HCT116 (cell line): ENCODE measurements at regions not wholly inside any gene's neighbourhood (a gene's known extent, or its start where the extent isn't known, plus 50 kb on each side); places are given as distances from the start of the nearest gene placed in this dataset.

Experiments used
- ATAC-seq: fragments of 200-7000 bp; cut with Tn5 transposase; 2 replicates; pipeline ENCODE4 v1.9.1; 2020; ENCODE audit warnings: mild to moderate bottlenecking, moderate library complexity
- BruUV-seq: library from RNA; stranded (reverse); fragments of 400-500 nt; replicated peaks from 2 replicates; lab custom pipeline; 2021; lab: Mats Ljungman, UMichigan
- CTCF ChIA-PET: fragments of 300-600 bp; sonication (Branson Sonifier 250); formaldehyde crosslinking; loops from one replicate; lab custom pipeline; 2021; ENCODE audit warnings: antibody characterized with exemption; lab: Charles Lee
- POLR2A ChIA-PET: fragments of 300-600, 350-600 bp; sonication (Branson Sonifier 250); formaldehyde crosslinking; loops from one replicate; lab custom pipeline; 2021; ENCODE audit warnings: antibody characterized with exemption; lab: Charles Lee
- RAD21 ChIA-PET, 2 experiments: fragments of 300-600 bp; sonication (Branson Sonifier 250); formaldehyde crosslinking; loops; one replicate each; lab custom pipeline; 2023; ENCODE audit warnings: low total read pairs in 2 of 2; ENCODE audit not compliant: uncharacterized antibody in 2 of 2, unreplicated experiment in 2 of 2, low non-redundant PET in 1 of 2; lab: Charles Lee
- DNase-seq: peaks from one replicate; pipeline ENCODE4 v3.0.0-alpha.2; 2010; ENCODE audit warnings: low read depth, low spot score
- H2AFZ ChIP-seq: fragments of 200-600 bp; shearing (Covaris generic), sonication (generic); 2 replicates; pipeline ENCODE4 v1.6.1; 2017; ENCODE audit warnings: low read depth, mixed run types, mixed read lengths, antibody characterized with exemption, low read length; ENCODE audit not compliant: poor library complexity, severe bottlenecking
- H3K27ac ChIP-seq: 2 replicates; pipeline ENCODE4 v1.5.1; 2012; ENCODE audit warnings: low read depth, low read length
- H3K27me3 ChIP-seq: fragments of 200-600 bp; sonication (generic); 2 replicates; pipeline ENCODE4 v1.6.1; 2016; ENCODE audit warnings: mixed run types, low read length, mixed read lengths; ENCODE audit not compliant: insufficient read depth
- H3K36me3 ChIP-seq, 2 experiments: fragments of 200-500 bp in 1 of 2; fragments of 200-600 bp in 1 of 2; sonication (Bioruptor generic) in 1 of 2; sonication (generic) in 1 of 2; 2 replicates each; pipeline versions ENCODE4 v1.5.1 to v1.6.1; 2014 to 2016; ENCODE audit warnings: low read length in 2 of 2, inconsistent platforms in 1 of 2, mixed read lengths in 1 of 2, mixed run types in 1 of 2; ENCODE audit not compliant: insufficient read depth in 2 of 2, control insufficient read depth in 1 of 2
- H3K4me1 ChIP-seq, 2 experiments: fragments of 200-600 bp in 1 of 2; sonication (generic) in 1 of 2; 2 replicates each; pipeline versions ENCODE4 v1.5.1 to v1.6.1; 2012 to 2017; ENCODE audit warnings: low read length in 2 of 2, inconsistent platforms in 1 of 2, mild to moderate bottlenecking in 1 of 2, mixed read lengths in 1 of 2, mixed run types in 1 of 2, moderate library complexity in 1 of 2; ENCODE audit not compliant: insufficient read depth in 2 of 2, control insufficient read depth in 1 of 2
- H3K4me2 ChIP-seq: fragments of 200-600 bp; sonication (generic); 2 replicates; pipeline ENCODE4 v1.6.1; 2017; ENCODE audit warnings: mixed run types, low read length, mixed read lengths
- H3K4me3 ChIP-seq, 2 experiments: fragments of 200-600 bp in 1 of 2; sonication (generic) in 1 of 2; replicated peaks in 1 of 2; 2 replicates each; pipeline ENCODE4 v1.5.1; 2011 to 2016; ENCODE audit warnings: low read length in 2 of 2, control low read depth in 1 of 2, low read depth in 1 of 2, mild to moderate bottlenecking in 1 of 2, mixed read lengths in 1 of 2, mixed run types in 1 of 2
- H3K79me2 ChIP-seq: fragments of 200-600 bp; sonication (generic); 2 replicates; pipeline ENCODE4 v1.6.1; 2017; ENCODE audit warnings: mild to moderate bottlenecking, mixed run types, low read length, moderate library complexity, mixed read lengths; ENCODE audit not compliant: insufficient read depth
- H3K9ac ChIP-seq: fragments of 200-600 bp; sonication (generic); 2 replicates; pipeline ENCODE4 v1.6.1; 2016; ENCODE audit warnings: low read length, mixed read lengths
- H3K9me2 ChIP-seq: fragments of 200-600 bp; sonication (generic), shearing (Covaris generic); 2 replicates; pipeline ENCODE4 v1.6.1; 2017; ENCODE audit warnings: mixed run types, mild to moderate bottlenecking, moderate library complexity; ENCODE audit not compliant: insufficient read depth
- H3K9me3 ChIP-seq, 2 experiments: fragments of 200-500 bp in 1 of 2; fragments of 200-600 bp in 1 of 2; sonication (Bioruptor generic) in 1 of 2; sonication (generic) in 1 of 2; 2 replicates each; pipeline ENCODE4 v1.6.1; 2014 to 2017; ENCODE audit warnings: low read length in 2 of 2, mixed read lengths in 2 of 2, inconsistent platforms in 1 of 2, low read depth in 1 of 2, mild to moderate bottlenecking in 1 of 2, mixed run types in 1 of 2, moderate library complexity in 1 of 2; ENCODE audit not compliant: control insufficient read depth in 1 of 2, insufficient read depth in 1 of 2
- H4K20me1 ChIP-seq: fragments of 200-600 bp; sonication (generic), shearing (Covaris generic); 2 replicates; pipeline ENCODE4 v1.6.1; 2017; ENCODE audit warnings: mixed run types, mild to moderate bottlenecking, moderate library complexity; ENCODE audit not compliant: insufficient read depth
- ATF3 ChIP-seq: IDR thresholded peaks from 2 replicates; pipeline ENCODE4 v1.6.1; 2012
- CBX3 ChIP-seq: IDR thresholded peaks from 2 replicates; pipeline ENCODE4 v1.6.1; 2012; ENCODE audit warnings: low read depth
- EZH2phosphoT487 ChIP-seq: fragments of 200-600 bp; IDR thresholded peaks from 2 replicates; pipeline ENCODE4 v1.6.1; 2018; ENCODE audit warnings: antibody characterized with exemption, borderline replicate concordance
- FOSL1 ChIP-seq: IDR thresholded peaks from 2 replicates; pipeline ENCODE4 v1.6.1; 2012; ENCODE audit warnings: low read depth
- JUND ChIP-seq: IDR thresholded peaks from 2 replicates; pipeline ENCODE4 v1.6.1; 2012
- POLR2AphosphoS5 ChIP-seq: IDR thresholded peaks from 2 replicates; pipeline ENCODE4 v1.6.1; 2011; ENCODE audit warnings: mild to moderate bottlenecking, low read depth, low read length, moderate library complexity
- REST ChIP-seq: IDR thresholded peaks from 2 replicates; pipeline ENCODE4 v1.6.1; 2012; ENCODE audit warnings: low read depth
- SIN3A ChIP-seq: IDR thresholded peaks from 2 replicates; pipeline ENCODE4 v1.6.1; 2012; ENCODE audit warnings: low read depth
- SP1 ChIP-seq: IDR thresholded peaks from 2 replicates; pipeline ENCODE4 v1.6.1; 2012; ENCODE audit warnings: low read depth
- SRF ChIP-seq: IDR thresholded peaks from 2 replicates; pipeline ENCODE4 v1.6.1; 2012; ENCODE audit warnings: low read depth
- TCF7L2 ChIP-seq: IDR thresholded peaks from 2 replicates; pipeline ENCODE4 v1.7.0; 2011; ENCODE audit warnings: borderline replicate concordance, inconsistent platforms; ENCODE audit not compliant: insufficient read depth, insufficient read length; ENCODE audit errors: extremely low read depth
- YY1 ChIP-seq: IDR thresholded peaks from 2 replicates; pipeline ENCODE4 v1.6.1; 2011; ENCODE audit warnings: low read length, low read depth, moderate library complexity, mild to moderate bottlenecking; ENCODE audit not compliant: insufficient replicate concordance; ENCODE audit errors: extremely low read depth
- ZNF274 ChIP-seq: fragments of 200-500 bp; sonication (Bioruptor generic); IDR thresholded peaks from 2 replicates; pipeline ENCODE4 v1.6.1; 2014; ENCODE audit warnings: mild to moderate bottlenecking, low read depth, low read length, inconsistent platforms
- intact Hi-C: fragments of 100-400 bp; cut with micrococcal nuclease; formaldehyde crosslinking; loops from 2 replicates; pipeline ENCODE4 v1.10.0; 2022

- Histone ChIP-seq H3K4me2 (no peak overlapping the region), H3K4me3 (no peak overlapping the region), H3K36me3 (no peaks in the 10 kb centered on the region), H3K9me3 (peaks cover 6 to 16% of the 10 kb centered on the region in 2 experiments; a peak in 2 of 4 replicates), H4K20me1 (no peaks in the 10 kb centered on the region), H3K27me3 (no peaks in the 10 kb centered on the region), H3K27ac (no peak overlapping the region), H2AFZ (no peak overlapping the region), H3K9me2 (no peaks in the 10 kb centered on the region), H3K4me1 (no peaks in the 10 kb centered on the region), H3K79me2 (no peaks in the 10 kb centered on the region), H3K9ac (no peak overlapping the region)
- ChIA-PET POLR2A (no interaction called here), RAD21 (no interaction called here), CTCF (no interaction called here)
- BruUV-seq = no TSS peak
- no peak for TF ChIP-seq CBX3
- TF ChIP-seq POLR2AphosphoS5 = no peak
- TF ChIP-seq YY1 = no peak
- TF ChIP-seq EZH2phosphoT487 = no peak
- no peak for TF ChIP-seq SRF
- TF ChIP-seq FOSL1 = no peak
- TF ChIP-seq ZNF274 = no peak
- TF ChIP-seq TCF7L2 = no peak
- no peak for TF ChIP-seq SIN3A
- TF ChIP-seq ATF3 = no peak
- TF ChIP-seq SP1 = no peak
- TF ChIP-seq JUND = no peak
- no peak for TF ChIP-seq REST
- intact Hi-C loops = no loop called here
- ATAC-seq (no peak), DNase-seq (no peak)
These were observed 502.2 kb upstream of the CELF4 start for GRCh38 chr18:38067821-38068220.
